Stomach (tissue), 4 donors: ENCODE measurements at regions not wholly inside any gene's neighbourhood (a gene's known extent, or its start where the extent isn't known, plus 50 kb on each side); places are given as distances from the start of the nearest gene placed in this dataset.

Source experiments
- CTCF ChIP-seq, 7 experiments: fragments of 450-650 bp in 4 of 7; fragments of 200-600 bp in 3 of 7; sonication (generic) in 3 of 7; IDR thresholded peaks; one replicate each; pipeline ENCODE4 v1.5.1; 2016 to 2019; ENCODE audit warnings: antibody characterized with exemption in 7 of 7, control low read depth in 2 of 7, mild to moderate bottlenecking in 1 of 7
- POLR2A ChIP-seq, 4 donors: fragments of 450-650 bp; IDR thresholded peaks; one replicate each; pipeline ENCODE4 v1.6.1; 2016; ENCODE audit warnings: antibody characterized with exemption in 4 of 4, control low read depth in 2 of 4, mild to moderate bottlenecking in 1 of 4, moderate library complexity in 1 of 4
- POLR2AphosphoS5 ChIP-seq, 3 donors: sonication (generic); formaldehyde crosslinking; IDR thresholded peaks; one replicate each; pipeline ENCODE4 v1.6.1; 2016; ENCODE audit warnings: antibody characterized with exemption in 3 of 3

DNA sequence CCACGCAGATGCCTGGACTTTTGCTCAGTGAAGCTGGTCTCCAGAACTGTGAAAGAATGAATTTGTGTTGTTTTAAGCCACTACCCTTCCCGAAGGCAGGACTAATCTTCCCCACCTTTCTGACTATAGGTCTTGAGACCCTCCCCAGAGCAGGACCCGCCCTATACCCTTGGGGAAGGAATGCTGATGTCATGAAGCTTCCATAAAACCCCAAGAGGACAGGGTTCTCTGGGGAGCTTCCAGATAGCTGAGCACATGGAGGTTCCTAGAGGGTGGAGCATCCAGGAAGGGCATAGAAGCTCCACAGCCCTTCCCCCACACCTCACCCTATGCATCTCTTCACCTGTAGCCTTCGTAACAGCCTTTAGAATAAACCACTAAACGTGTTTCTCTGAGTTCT lies 287.8 kb downstream of the SOX9 start:
- no peak for TF ChIP-seq POLR2A (IDR thresholded peaks at IDR 0.05)
- TF ChIP-seq CTCF (IDR thresholded peaks at IDR 0.05) = no peak
- no peak for TF ChIP-seq POLR2AphosphoS5 (IDR thresholded peaks at IDR 0.05)
